IPS-NIHi7 (cell line): ENCODE measurements at regions not wholly inside any gene's neighbourhood (a gene's known extent, or its start where the extent isn't known, plus 50 kb on each side); places are given as distances from the start of the nearest gene placed in this dataset.
"Not testable (repeated sequence)": the region's sequence is repeated elsewhere in the genome, so short reads cannot be mapped to it uniquely, and the experiment has no call there.

Experiments
- DNase-seq: peaks from one replicate; pipeline ENCODE4 v3.0.0; 2012; ENCODE audit warnings: mixed read lengths; ENCODE audit errors: extremely low spot score

DNA sequence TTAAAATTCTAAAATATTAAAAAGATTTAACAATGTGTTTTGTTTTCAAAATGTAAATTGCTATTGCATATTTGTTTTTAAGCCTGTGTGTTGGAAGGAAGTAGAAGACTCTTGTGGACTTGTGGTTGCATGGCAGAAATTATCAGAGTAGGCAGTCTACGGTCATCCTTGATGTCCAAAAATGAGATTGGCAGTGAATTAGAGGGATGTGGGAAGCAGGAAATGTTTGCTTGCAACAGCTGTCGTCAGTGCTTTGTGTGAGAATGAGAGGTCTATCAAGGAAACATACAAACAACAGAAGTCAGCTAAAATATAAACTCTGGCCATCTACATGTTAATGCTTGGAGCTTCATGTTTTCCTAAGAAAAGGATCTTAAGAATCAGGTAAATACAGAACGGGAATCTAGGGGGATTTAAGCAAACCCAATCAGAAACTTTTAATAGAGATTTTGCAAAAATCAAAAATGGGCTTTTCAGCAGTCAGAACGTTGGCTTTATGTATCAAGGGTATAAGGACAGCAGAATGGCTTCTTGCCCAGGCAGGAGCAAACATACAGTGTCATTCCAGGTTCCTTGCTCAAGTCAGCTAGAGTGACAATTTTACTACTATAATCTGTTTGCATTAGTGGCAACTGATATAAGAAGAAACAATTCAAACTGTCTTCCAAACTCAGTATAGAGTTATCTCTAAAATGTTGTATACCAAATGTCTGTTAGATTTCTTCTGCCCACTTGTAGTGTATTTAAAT lies 196.7 kb downstream of the CYB561 start:
- no peak for DNase-seq

DNA sequence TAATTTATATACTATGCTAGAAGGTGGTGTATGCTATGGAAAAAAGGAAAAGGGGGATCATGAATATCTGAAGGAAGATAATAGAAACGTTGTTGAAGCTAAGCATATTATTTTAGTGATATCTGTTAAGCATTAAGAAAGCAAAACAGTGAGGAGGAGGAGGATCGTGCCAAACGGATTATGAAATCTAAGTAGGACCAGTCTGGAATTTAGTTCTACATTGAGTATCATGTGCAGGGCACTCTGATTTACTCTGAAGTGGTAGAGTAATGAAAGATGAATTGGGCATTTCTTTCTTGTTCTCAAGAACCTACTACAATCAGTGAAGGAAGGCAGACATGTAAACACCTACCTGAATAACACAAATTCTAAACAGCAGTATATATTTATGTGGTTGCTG lies 195.3 kb downstream of the CYB561 start:
- no peak for DNase-seq

DNA sequence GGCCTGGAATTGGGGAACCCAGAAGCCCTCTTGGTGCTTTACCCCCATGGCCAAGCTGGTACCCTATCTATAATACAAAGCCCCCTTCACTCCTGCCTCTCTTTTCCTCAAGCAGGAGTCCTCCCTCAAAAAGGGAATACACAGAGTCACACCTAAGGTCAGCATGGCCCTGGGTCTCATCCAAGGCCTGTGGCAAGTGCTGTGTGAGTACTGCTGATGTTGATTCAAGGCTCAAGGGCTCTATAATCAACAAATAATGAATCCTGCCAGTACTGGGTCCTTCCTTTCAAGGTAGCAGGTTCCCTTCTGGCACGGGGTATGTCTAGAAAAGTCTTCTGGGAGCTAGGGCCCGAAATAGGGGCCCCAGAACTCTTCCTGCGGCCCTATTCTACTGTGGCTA lies 187.3 kb downstream of the CYB561 start:
- no peak for DNase-seq

DNA sequence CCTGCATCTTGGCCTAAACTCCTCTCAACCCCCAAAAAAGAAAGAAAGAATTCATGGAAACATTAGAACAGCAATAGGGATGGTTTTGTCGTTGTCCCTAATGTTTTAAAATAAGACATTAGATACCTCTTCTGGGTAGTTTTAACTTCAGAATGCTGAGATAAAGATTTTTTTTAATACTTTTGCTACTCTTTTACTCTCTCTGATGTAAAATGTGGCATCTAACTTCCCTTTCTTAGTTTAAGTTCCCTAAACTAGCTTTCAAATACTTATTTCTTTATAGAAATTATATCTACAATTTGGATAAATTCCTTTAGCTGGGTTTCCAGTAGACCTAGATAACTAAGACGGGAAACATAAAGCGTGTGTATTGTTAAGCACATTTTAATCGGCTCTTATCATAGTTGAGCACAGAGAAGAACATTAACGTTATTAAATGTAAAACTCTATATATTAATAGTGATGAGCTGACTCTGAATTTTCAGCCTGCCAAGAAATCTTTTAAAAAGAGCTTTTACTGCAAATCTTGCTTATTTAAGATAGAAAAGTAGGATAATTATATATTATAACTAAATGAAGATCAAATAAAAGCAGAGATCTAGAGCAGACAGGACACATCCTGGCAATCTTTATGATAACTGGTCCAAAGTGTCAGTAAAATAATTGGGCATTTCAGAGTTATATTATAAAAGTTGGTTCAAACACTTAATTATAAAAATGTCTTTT lies 183.2 kb downstream of the CYB561 start:
- no peak for DNase-seq

DNA sequence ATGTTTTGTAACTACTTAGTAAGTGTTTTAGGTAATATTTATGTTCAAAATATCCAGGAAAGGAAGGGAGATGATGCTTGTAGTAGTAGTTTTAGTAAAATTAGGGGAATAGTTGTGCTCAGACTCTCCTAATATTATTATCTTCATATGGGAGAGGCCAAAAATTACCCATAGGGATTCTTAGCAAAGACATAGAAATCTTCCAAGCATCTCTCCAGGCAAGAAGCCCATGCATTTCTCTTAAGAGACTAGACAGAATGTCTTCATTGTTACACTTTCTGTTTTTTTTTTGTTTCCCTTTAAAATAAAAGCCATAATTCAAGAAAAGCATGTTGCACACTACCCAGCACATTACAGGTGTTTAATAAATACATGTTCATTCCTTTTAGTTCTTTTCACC lies 180.6 kb downstream of the CYB561 start:
- DNase-seq, result no peak

DNA sequence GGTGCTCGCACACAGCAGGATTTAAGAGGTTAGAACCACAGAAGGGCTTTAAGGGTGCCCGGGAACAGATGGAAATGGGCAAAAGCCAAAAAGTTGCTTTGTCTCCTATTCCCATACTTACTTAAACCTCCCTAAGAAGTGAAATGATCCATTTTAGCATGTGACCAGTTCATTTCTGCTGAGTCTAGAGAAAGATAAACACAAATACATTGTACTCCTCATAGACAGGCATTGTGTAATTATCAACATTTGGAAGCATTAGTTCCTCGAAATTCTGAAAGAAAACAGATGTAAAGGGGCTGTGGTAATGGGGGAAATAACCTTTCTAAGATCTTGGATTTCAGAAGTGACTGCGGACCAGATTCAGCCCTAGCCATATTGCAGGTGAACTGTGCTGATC lies 178.3 kb downstream of the CYB561 start:
- DNase-seq, result no peak

DNA sequence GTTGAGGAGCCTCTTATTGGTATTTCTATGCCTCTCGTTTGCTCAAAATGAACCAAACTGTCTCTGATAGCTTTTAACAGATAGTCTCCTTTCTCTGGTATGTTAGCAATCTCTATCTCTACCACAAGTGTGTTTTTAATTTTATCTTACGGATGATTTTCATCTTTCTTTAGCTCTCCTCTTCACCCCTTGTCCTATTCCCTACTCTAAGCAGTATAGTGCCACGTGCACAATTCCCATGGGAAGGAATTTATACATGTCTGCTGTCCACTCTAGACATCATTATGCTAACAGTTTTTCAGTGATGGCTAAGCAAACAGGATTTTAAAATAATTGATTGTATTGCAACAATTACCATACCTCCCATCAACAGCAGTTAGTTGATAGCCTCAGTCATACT lies 177.3 kb downstream of the CYB561 start:
- DNase-seq, result no peak

DNA sequence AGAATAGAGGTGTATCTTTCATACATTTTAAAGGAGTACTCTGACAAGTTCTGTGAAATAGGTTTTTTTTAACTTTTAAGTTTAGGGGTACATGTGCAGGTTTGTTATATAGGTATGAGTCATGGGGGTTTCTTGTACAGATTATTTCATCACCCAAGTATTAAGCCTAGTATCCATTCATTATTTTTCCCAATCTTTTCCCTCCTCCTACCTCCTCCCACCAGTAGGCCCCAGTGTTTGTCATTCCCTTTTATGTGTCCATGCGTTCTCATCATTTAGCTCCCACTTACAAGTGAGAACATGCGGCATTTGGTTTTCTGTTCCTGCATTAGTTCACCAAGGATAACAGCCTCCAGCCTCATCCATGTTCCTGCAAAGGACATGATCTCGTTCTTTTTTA lies 175.5 kb downstream of the CYB561 start:
- DNase-seq, result no peak

DNA sequence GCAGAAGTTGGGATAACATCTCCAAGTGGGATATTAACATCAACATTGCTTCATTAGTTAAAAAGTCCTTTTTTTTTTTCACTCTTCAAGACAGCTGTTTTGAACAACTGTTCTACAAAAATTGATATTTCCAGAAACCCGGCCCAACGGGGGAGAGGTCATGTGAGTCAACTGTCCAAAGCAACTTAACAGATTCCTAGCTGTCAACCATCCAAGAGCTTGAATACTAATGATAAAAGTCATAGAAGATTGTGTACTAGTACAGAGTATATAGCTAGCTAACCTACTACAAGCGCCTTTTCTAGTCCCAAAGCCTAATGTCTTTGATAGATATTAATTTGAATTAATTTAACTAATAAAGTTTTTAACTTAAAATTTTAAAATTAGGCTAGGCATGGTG lies 172.0 kb downstream of the CYB561 start:
- no peak for DNase-seq

DNA sequence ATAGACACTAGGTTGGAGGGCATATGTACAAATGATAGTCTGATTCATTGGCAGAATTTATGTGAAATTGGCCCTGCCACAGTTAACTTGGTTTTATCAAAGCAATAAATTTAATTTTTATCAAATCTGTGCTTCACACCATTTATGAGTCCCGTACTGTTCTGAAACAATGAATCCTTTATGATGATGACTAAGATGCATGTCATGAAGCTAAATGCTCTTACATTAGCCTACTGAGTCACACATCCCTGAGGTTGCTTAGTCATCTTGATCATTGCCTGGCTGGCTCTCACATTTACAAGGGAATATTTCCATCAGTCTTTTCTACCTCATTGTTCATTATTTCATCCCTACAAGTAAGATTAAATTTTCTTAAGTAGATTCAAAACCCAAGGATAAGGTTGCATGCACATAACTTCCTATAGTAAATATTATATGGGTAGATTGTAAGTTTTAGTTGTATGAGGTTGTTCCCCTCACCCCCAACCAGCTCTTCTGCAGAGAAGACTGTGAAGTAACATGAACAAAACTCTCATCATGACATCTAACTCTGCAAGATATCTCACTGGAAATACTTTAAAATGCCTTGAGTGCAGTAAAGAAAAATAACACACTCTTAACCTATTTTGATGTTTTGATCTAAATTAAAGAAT lies 170.7 kb downstream of the CYB561 start:
- no peak for DNase-seq

DNA sequence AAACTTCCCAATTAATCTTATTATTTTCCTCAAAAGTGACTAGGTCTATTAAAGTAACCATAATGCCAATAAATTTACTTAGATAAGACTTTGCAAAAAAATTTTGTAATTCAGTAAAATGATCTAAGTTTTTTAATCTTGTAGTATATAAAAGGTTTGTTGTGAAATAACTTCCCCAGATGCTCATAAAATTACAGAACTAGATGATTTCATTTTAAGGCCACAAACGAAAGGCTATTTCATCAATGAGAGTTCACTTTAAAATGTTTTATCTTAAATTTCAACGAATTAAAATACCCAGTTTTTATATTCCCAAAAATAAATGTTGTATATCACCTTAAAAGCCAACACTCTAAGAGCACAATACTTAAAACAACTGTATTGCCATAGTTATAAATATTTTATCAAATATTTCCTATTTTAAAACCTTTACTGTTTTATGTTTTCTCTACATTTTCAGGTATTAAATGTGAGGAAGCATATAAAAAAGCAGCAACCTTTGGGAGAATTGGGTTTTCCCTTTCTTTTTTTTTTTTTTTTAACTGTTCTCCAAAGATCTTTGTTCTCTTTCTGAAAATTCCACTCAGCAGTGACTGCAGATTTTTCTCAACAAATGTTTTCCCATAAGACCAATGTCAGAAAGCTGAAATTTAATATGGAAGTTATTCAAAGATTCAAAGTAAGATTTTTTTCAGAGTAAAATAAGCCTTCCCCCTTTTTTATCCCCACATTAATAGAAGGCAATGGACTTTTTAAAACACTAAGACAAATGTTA lies 169.9 kb downstream of the CYB561 start:
- DNase-seq, result no peak

DNA sequence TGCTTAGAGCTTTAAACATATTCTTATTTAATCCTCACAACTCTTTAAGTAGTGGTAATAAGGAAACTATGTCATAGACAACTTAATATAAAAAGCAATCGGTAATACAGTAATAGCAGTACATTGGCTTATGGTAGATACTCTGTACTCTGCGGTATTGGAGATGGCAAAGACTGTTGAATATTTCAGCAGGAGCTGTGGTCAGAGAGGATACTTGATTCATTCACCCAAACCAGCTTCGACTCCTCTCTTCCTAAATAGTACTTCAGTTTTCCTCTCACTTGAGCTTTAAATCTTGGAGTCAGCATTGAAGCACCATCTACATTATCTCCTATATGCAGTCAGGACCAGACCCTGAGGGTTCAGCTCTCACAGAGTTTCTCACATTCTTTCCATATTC lies 169.3 kb downstream of the CYB561 start:
- no peak for DNase-seq

DNA sequence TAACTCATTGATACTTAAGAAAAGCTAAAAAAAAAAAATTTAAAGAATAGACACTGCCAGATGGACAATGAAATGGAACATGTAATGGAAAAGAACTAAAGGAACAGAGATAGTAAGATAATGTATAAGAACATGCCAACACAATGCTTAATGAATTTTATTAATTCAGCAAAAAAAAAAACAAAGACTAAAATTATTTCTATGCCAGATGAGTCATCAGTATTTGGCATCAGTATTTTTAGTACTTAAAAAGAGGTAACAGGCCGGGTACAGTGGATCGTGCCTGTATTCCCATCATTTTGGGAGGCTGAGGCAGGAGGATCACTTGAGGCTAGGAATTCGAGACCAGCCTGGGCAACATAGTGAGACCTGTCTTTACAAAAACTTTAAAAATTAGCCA lies 168.5 kb downstream of the CYB561 start:
- no peak for DNase-seq

DNA sequence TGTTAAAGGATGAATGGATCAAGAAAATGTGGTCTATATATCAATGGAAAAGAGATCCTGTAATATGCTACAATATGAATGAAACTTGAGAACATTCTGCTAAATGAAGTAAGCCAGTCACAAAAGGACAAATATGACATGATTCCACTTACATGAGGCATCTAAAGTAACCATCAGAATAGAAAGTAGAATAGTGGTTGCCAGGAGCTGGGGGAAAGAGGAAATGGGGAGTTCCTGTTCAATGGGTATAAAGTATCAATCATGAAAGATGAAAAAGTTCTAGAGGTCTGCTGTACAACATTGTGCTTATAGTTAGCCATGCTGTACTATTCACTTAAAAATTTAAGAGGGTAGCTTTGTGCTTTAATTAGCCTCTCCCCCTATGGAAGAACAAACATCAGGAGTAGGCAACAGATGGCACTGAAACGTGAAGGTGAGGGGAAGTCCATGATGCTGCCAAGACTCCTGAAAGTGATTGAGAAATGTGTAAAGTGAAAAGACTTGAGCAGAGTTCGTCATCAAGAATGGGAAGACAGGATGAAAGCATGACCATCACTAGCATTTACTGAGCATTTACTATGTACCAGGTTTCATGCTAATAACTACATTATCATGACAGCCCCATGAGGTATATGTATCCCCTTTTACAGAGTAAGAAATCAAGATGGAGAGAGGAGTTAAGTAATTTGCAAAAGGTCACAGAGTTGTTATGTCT lies 167.2 kb downstream of the CYB561 start:
- DNase-seq, result no peak

DNA sequence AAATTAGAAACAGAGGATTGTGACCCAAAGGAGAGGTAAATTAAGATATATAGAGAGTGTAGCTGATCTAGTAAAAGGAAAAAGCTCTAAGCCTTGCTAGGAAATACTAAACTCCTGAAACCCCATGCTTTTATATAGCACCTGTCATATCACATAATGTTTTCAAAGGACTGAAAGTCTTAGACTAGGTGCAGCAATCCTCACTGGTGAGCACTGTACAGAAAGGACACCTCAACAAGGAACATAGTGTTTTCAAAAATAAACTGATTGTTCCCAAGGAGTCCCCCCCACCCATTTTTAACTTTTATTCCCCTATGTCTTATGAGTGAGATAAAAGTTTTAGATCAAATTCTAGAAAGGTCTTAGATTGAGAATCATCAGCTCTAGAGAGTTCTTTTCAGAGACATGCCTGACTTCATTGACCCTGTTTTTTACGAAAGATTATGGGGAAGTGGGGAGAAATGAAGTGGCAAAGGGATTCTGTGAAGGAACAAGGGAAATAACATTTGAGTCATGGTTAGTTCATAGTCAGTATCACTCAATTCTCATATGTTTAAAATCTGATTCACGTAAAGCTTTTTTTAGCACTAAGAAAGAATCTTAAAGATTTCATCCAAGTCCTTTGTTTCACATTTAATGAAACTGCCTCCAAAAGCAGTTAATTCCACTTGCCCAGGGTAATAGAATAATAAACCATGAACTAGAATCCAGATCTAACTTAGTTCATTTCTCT lies 166.4 kb downstream of the CYB561 start:
- no peak for DNase-seq

DNA sequence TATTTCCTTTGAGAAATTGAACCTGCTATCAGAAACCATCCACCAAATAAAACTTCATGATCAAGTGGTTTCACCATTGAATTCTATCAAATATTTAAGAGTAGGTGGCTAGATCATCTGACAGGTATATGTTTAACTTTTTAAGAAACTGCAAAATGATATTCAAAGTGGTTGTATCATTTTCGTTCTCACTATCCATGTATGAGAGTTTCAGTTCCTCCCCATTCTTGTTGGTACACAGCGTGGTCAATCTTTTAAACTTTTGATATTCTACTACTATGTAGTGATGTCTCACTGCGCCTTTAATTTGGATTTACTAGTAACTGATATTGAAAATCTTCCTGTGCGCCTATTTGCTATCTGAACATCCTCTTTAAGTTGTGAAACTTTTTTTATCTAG lies 163.7 kb downstream of the CYB561 start:
- DNase-seq, result no peak

DNA sequence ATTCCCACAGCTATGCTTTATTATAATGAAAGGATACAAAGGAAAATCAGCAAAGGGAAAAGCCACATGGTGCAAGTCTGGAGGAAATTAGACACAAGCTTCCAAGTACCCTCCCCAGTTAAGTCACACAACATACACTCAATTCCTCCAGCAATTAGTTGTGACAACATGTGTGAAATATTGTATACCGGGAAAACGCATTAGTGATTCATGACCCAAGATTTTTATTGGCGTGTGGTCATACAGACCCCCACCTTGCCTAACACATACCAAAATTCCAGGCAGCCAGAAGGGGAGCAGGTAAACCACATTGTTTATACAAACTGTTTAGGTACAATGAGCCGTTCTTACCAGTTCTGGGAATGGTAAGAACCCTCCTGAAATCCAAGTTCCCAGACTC lies 160.6 kb downstream of the CYB561 start:
- no peak for DNase-seq

DNA sequence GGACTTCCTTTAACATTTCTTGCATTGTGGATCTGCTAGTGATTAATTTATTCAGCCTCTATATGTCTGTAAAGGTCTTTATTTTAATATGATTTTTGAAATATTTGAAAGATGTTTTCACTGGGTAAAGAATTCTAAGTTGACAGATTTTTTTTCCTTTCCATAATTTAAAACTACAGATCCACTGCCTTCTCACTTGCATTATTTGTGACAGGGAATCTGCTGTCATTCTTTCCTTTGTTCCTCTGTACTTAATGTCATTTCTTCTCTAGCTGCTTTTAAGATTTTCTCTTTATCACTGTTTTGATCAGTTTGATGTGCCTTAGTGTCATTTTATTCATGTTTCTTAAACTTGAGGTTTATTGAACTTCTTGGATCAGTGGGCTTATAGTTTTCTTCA lies 159.9 kb downstream of the CYB561 start:
- no peak for DNase-seq

DNA sequence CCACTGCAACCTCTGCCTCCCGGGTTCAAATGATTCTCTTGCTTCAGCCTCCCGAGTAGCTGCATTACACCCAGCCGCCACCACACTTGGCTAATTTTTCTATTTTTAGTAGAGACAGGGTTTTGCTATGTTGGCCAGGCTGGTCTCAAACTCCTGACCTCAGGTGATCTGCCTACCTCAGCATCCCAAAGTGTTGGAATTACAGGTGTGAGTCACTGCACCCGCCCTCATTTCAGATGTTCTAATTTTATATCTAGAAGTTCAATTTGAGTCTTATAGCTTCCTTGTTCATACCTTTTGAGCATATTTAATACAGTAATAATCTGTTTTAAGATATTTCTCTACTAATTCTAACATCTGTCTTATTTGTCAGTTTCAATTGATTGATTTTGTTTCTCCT lies 159.1 kb downstream of the CYB561 start:
- DNase-seq, result not testable (repeated sequence)

DNA sequence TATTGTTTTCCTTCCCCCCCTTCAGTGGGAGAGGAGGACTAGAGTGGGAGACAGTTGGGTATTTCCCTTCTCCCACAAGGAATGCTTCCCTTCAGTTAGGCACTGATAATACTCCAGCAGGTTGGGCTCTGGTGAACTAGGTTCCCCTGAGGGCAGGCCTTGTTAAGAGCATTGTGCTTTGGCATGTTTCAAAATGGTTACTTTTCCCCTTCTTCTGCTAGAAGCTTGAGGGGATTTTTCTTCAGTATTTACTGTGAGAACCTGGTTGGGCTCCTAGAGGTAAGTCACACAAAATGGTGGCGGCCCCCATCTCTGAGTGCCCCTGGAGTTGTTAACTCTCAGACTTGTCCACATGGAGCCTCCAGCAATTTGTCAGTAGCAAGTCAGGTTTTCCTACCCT lies 156.2 kb downstream of the CYB561 start:
- DNase-seq, result no peak

DNA sequence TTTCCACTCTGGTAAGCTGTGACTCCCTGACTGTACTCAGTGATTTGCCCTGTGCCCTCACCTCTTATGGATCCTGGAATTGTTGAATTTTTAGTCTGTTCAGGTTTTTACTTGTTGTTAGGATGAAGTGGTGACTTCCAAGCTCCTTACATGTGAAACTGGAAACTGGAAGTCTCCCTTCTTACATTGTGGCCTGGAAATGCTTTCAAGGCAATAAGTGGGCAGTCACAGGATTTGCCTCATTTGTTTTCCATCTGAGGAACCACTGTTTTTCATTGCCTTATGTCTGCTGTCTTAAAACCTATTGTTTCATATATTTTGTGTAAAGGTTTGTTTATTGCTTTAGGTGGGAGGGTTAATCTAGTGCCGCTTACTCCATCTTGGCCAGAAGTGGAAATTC lies 155.8 kb downstream of the CYB561 start:
- DNase-seq, result no peak
